ENCODE measurements at regions not wholly inside any gene's neighbourhood (a gene's known extent, or its start where the extent isn't known, plus 50 kb on each side); places are given as distances from the start of the nearest gene placed in this dataset.

- TF ChIP-seq REST (IDR thresholded peaks at IDR 0.05) (no peak), CTCF (IDR thresholded peaks at IDR 0.05; ENCODE audit: low read depth, low read length, missing input control) (no peak), RAD21 (IDR thresholded peaks at IDR 0.05) (no peak), GABPA (IDR thresholded peaks at IDR 0.05 in 1 of 2, conservative IDR thresholded peaks at IDR 0.05 in 1 of 2) (no peak), ZBTB33 (IDR thresholded peaks at IDR 0.05) (no peak), EGR1 (IDR thresholded peaks at IDR 0.05; ENCODE audit: low read depth in 2 of 2) (no peak), YY1 (IDR thresholded peaks at IDR 0.05) (no peak), TAF1 (conservative IDR thresholded peaks at IDR 0.05) (no peak), NR2F2 (IDR thresholded peaks at IDR 0.05) (no peak), MAX (IDR thresholded peaks at IDR 0.05) (no peak), ATF3 (IDR thresholded peaks at IDR 0.05) (no peak)
These were observed 171.6 kb upstream of the MTNR1B start for GRCh38 chr11:92797874-92798273.

All from liver (tissue), 3 donors.